Neural progenitor cell (in vitro differentiated cells): ENCODE measurements at regions not wholly inside any gene's neighbourhood (a gene's known extent, or its start where the extent isn't known, plus 50 kb on each side); places are given as distances from the start of the nearest gene placed in this dataset.

Experiments used
- DNase-seq: peaks from one replicate; pipeline ENCODE4 v3.0.0-alpha.2; 2016; ENCODE audit warnings: low spot score
- H2AFZ ChIP-seq: fragments of 200-600 bp; sonication (generic); replicated peaks from 2 replicates; pipeline ENCODE4 v1.6.1; 2016; ENCODE audit warnings: antibody characterized with exemption
- H3F3A ChIP-seq: fragments of 200-600 bp; sonication (generic); 2 replicates; pipeline ENCODE4 v1.6.1; 2016; ENCODE audit warnings: antibody characterized with exemption, low read depth
- H3K27ac ChIP-seq: fragments of 200-600 bp; sonication (generic); 2 replicates; pipeline ENCODE4 v1.5.1; 2016; ENCODE audit warnings: mild to moderate bottlenecking
- H3K27me3 ChIP-seq: fragments of 200-600 bp; sonication (generic); 2 replicates; pipeline ENCODE4 v1.6.1; 2016; ENCODE audit warnings: mild to moderate bottlenecking, moderate library complexity
- H3K36me3 ChIP-seq: fragments of 200-600 bp; sonication (generic); 2 replicates; pipeline ENCODE4 v1.5.1; 2016
- H3K4me1 ChIP-seq: fragments of 200-600 bp; sonication (generic); 2 replicates; pipeline ENCODE4 v1.6.1; 2016; ENCODE audit warnings: mixed run types
- H3K4me2 ChIP-seq: fragments of 200-600 bp; sonication (generic); 2 replicates; pipeline ENCODE4 v1.6.1; 2016
- H3K4me3 ChIP-seq: fragments of 200-600 bp; sonication (generic); 2 replicates; pipeline ENCODE4 v1.5.1; 2016
- H3K79me2 ChIP-seq: fragments of 200-600 bp; sonication (generic); 2 replicates; pipeline ENCODE4 v1.6.1; 2016; ENCODE audit warnings: low read depth
- H3K9ac ChIP-seq: fragments of 200-600 bp; sonication (generic); 2 replicates; pipeline ENCODE4 v1.6.1; 2016
- H3K9me3 ChIP-seq: fragments of 200-600 bp; sonication (generic); 2 replicates; pipeline ENCODE4 v1.5.1; 2016; ENCODE audit warnings: low read depth
- H4K20me1 ChIP-seq: fragments of 200-600 bp; sonication (generic); 2 replicates; pipeline ENCODE4 v1.6.1; 2016; ENCODE audit warnings: low read depth
- H3K27ac Mint-ChIP-seq: 3 replicates; pipeline ENCODE4 v1.8.0; 2021; ENCODE audit warnings: mixed read lengths
- H3K27me3 Mint-ChIP-seq: 2 replicates; pipeline ENCODE4 v1.8.0; 2022; ENCODE audit warnings: low read depth, mild to moderate bottlenecking, inconsistent platforms, moderate library complexity, mixed read lengths; ENCODE audit not compliant: insufficient read depth
- H3K36me3 Mint-ChIP-seq: 3 replicates; pipeline ENCODE4 v1.8.0; 2021; ENCODE audit warnings: mixed read lengths
- H3K4me1 Mint-ChIP-seq: 3 replicates; pipeline ENCODE4 v1.8.0; 2021; ENCODE audit warnings: mixed read lengths
- H3K4me3 Mint-ChIP-seq: 3 replicates; pipeline ENCODE4 v1.8.0; 2021; ENCODE audit warnings: mild to moderate bottlenecking, moderate library complexity, mixed read lengths
- H3K9me3 Mint-ChIP-seq: 3 replicates; pipeline ENCODE4 v1.8.0; 2020; ENCODE audit warnings: mixed read lengths
- CTCF ChIP-seq: fragments of 200-600 bp; sonication (generic); IDR thresholded peaks from 2 replicates; pipeline ENCODE4 v1.5.1; 2017; ENCODE audit warnings: antibody characterized with exemption, mild to moderate bottlenecking
- EZH2 ChIP-seq: fragments of 200-600 bp; sonication (generic); IDR thresholded peaks from 2 replicates; pipeline ENCODE4 v1.6.1; 2017; ENCODE audit warnings: antibody characterized with exemption, mild to moderate bottlenecking, moderate library complexity
- EZH2phosphoT487 ChIP-seq: fragments of 200-600 bp; sonication (generic); IDR thresholded peaks from 2 replicates; pipeline ENCODE4 v1.6.1; 2017; ENCODE audit warnings: antibody characterized with exemption

GRCh38 chr20:40540166-40540565, 148.9 kb downstream of the MAFB start:
- Histone ChIP-seq H3K9me3 (no peaks in the 10 kb centered on the region), H3K36me3 (no peaks in the 10 kb centered on the region), H3K27me3 (no peaks in the 10 kb centered on the region), H3K4me1 (no peaks in the 10 kb centered on the region), H3K4me2 (no peak overlapping the region), H3K4me3 (no peak overlapping the region), H3K79me2 (no peaks in the 10 kb centered on the region), H3F3A (no peaks in the 10 kb centered on the region), H3K9ac (no peak overlapping the region), H2AFZ (no peak overlapping the region), H3K27ac (no peak overlapping the region), H4K20me1 (no peaks in the 10 kb centered on the region)
- no peak overlapping the region for H3K27ac Mint-ChIP-seq
- no peak overlapping the region for H3K4me3 Mint-ChIP-seq
- H3K36me3 Mint-ChIP-seq: no peaks in the 10 kb centered on the region
- no peaks in the 10 kb centered on the region for H3K9me3 Mint-ChIP-seq
- no peak for TF ChIP-seq EZH2
- TF ChIP-seq CTCF: no peak
- no peak for TF ChIP-seq EZH2phosphoT487
- H3K4me1 Mint-ChIP-seq: no peaks in the 10 kb centered on the region
- no peak for DNase-seq
- peaks cover 4% of the 10 kb centered on the region for H3K27me3 Mint-ChIP-seq

- Histone ChIP-seq H3K27me3 (no peaks in the 10 kb centered on the region), H2AFZ (no peak overlapping the region), H3K27ac (no peak overlapping the region), H3K79me2 (no peaks in the 10 kb centered on the region), H3K9ac (no peak overlapping the region), H3K4me1 (no peaks in the 10 kb centered on the region), H3K4me3 (no peak overlapping the region), H4K20me1 (no peaks in the 10 kb centered on the region), H3K36me3 (no peaks in the 10 kb centered on the region), H3K4me2 (no peak overlapping the region), H3K9me3 (no peaks in the 10 kb centered on the region), H3F3A (no peaks in the 10 kb centered on the region)
- no peaks in the 10 kb centered on the region for H3K36me3 Mint-ChIP-seq
- H3K27me3 Mint-ChIP-seq: peaks cover 6% of the 10 kb centered on the region
- H3K4me1 Mint-ChIP-seq: no peaks in the 10 kb centered on the region
- no peak overlapping the region for H3K4me3 Mint-ChIP-seq
- no peak for DNase-seq
- TF ChIP-seq EZH2 (no peak), EZH2phosphoT487 (no peak), CTCF (no peak)
- peaks cover 3% of the 10 kb centered on the region for H3K9me3 Mint-ChIP-seq
- H3K27ac Mint-ChIP-seq: no peak overlapping the region
Measured at GRCh38 chr20:40538131-40538530, 150.9 kb downstream of the MAFB start.

- TF ChIP-seq EZH2 (no peak), CTCF (no peak), EZH2phosphoT487 (no peak)
- Mint-ChIP-seq H3K4me3 (no peak overlapping the region), H3K9me3 (peaks cover 10% of the 10 kb centered on the region), H3K4me1 (no peaks in the 10 kb centered on the region), H3K36me3 (no peaks in the 10 kb centered on the region), H3K27me3 (peaks cover 3% of the 10 kb centered on the region), H3K27ac (no peak overlapping the region)
- no peaks in the 10 kb centered on the region for H4K20me1 ChIP-seq
- no peaks in the 10 kb centered on the region for H3K9me3 ChIP-seq
- no peak overlapping the region for H3K4me3 ChIP-seq
- no peak overlapping the region for H2AFZ ChIP-seq
- no peaks in the 10 kb centered on the region for H3K27me3 ChIP-seq
- H3K4me1 ChIP-seq: no peaks in the 10 kb centered on the region
- H3K4me2 ChIP-seq: no peak overlapping the region
- H3K36me3 ChIP-seq: no peaks in the 10 kb centered on the region
- DNase-seq: no peak
- no peaks in the 10 kb centered on the region for H3F3A ChIP-seq
- no peak overlapping the region for H3K9ac ChIP-seq
- H3K27ac ChIP-seq: no peak overlapping the region
- no peaks in the 10 kb centered on the region for H3K79me2 ChIP-seq
Measured at GRCh38 chr20:40536808-40537207, 152.2 kb downstream of the MAFB start.

- H3K36me3 Mint-ChIP-seq: no peaks in the 10 kb centered on the region
- Histone ChIP-seq H3K4me3 (no peak overlapping the region), H3K9me3 (no peaks in the 10 kb centered on the region), H3K4me2 (no peak overlapping the region), H4K20me1 (no peaks in the 10 kb centered on the region), H3K27ac (no peak overlapping the region), H3K27me3 (no peaks in the 10 kb centered on the region), H3F3A (no peaks in the 10 kb centered on the region), H3K9ac (no peak overlapping the region), H3K36me3 (no peaks in the 10 kb centered on the region), H3K79me2 (no peaks in the 10 kb centered on the region), H3K4me1 (no peaks in the 10 kb centered on the region), H2AFZ (no peak overlapping the region)
- no peaks in the 10 kb centered on the region for H3K4me1 Mint-ChIP-seq
- H3K9me3 Mint-ChIP-seq: peaks cover 14% of the 10 kb centered on the region
- DNase-seq: no peak
- TF ChIP-seq EZH2phosphoT487 (no peak), EZH2 (no peak), CTCF (no peak)
- H3K27ac Mint-ChIP-seq: no peak overlapping the region
- peaks cover 5% of the 10 kb centered on the region for H3K27me3 Mint-ChIP-seq
- H3K4me3 Mint-ChIP-seq: no peak overlapping the region
Measured at GRCh38 chr20:40535816-40536215, 153.2 kb downstream of the MAFB start.
